Activated CD4-positive, CD25-positive, alpha-beta regulatory T cell (primary cell): ENCODE measurements at regions not wholly inside any gene's neighbourhood (a gene's known extent, or its start where the extent isn't known, plus 50 kb on each side); places are given as distances from the start of the nearest gene placed in this dataset.

Source experiments
- DNase-seq, 4 experiments: peaks; one replicate each; lab custom pipeline; 2025; lab: John Stamatoyannopoulos, UW

DNA sequence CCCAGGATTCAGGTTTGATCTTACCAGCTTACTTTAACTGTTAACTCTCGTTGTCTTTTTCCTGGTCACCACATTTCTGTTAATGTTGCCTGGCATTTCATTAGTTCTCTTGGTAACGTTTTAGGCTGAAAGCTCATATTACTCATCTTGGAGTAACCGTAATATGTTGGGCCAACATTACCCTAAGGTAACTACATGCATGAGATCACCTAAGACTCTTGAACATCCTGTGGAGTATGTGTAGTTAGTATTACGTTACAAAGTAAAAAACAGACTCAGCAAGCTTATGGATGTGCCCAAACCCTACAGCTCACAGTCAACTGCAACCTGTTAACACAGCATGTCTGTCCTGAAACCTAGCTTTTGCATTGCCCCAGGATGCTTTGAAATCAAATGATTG is 203.3 kb upstream of the HS3ST1 start:
- DNase-seq, result no peak

DNA sequence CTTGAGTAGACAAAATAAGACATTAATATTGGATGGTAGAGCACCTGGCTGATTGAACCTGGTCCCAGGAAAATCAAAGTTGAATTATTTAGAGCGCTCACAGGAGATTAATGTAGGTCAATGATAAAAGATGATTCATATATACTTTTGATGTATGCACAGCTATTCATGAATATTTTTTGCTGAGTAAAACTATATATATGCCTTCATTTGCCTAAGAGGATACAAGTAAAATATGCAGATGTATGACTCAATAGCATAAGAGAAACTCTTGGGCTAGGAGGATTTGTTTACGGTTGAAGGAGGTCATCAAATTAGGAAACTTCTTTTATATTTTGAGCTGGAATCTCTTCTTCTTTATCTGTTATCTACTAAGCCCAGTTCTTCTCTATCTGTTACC is 202.7 kb upstream of the HS3ST1 start:
- DNase-seq, result no peak

- DNase-seq, result no peak
Observed at GRCh38 chr4:11628093-11628725, 199.5 kb upstream of the HS3ST1 start.

GRCh38 chr4:11626066-11626465 is 197.4 kb upstream of the HS3ST1 start:
- DNase-seq, result no peak

- DNase-seq, result no peak
Observed at GRCh38 chr4:11625211-11625610, 196.5 kb upstream of the HS3ST1 start.

DNA sequence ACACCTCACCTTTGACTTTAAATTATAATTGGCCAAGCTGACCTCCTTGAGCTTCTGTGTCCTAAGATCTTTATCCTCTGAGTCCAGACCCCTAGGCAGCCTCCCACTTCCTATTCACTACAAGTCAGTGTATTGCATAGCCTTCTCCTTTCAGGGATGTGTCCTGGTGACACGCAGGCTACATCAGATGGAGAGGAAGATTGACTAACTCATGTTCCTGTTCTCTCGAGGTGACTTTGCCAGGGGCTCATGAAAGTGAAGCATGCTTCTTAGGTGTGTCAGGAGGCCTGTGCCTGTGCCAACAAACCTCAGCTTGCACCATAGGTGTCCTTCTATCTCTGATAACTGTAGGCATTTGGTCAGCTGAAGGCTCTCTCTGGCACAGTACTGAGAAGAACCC is 195.7 kb upstream of the HS3ST1 start:
- no peak for DNase-seq

DNA sequence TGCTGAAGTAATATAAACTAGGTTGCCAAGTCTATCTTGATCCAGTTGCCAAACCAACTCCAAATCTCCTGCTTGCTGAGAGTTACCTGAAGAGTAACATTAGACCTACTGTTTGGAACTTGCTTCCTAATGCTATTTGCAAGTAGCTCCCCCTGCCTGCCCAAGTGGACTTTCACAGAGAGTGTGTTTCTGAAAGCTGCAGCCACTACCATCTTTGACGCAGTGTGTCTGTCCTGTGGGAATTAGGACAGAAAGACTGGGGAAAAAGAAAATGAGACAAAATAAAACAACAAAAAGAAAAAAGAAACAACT is 195.0 kb upstream of the HS3ST1 start:
- no peak for DNase-seq

GRCh38 chr4:11622961-11623725 is 194.4 kb upstream of the HS3ST1 start:
- DNase-seq, result no peak

GRCh38 chr4:11620861-11621260 is 192.2 kb upstream of the HS3ST1 start:
- DNase-seq, result no peak

DNA sequence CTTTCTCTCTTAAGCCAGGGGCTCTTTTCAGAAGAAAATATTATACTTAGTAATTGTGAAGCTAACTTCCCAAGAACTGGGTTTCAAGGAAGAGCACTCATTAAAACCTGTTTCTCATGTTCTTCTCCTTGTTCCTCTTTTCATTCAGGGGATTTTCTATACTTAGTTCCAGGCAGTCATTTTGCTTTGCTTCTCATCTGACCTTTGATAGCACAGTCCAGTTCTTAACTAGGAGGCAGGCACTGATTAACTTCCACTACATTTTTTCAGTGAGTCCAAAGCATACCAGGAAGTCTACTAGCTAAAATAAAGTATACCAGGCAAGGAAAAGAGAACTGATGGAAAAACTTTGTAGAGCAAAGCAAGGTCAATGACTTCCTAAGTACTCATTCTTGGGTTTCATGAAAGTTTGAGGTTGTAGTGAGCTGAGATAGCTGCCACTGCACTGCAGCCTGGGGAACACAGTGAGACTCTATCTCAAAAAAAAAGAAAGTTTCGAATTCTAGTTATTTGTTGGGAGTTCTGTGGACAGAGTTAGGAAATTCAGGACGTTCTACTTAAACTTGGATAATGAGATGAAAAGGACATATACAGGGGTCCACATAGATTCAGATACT is 190.1 kb upstream of the HS3ST1 start:
- no peak for DNase-seq

DNA sequence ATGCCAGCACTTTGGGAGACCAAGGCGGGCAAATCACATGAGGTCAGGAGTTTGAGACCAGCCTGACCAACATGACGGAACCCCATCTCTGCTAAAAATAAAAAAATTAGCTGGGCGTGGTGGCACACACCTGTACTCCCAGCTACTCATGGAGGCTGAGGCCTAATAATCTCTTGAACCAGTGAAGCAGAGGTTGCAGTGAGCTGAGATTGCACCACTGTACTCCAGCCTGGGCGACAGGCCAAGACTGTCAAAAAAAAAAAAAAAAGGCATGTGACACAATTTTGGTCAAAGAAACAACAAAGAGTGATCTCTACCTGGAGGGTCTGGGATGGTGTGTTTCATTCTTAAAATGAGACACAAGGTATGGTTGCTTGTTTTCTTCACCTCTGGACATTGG is 188.2 kb upstream of the HS3ST1 start:
- DNase-seq, result no peak

- no peak for DNase-seq
Observed at GRCh38 chr4:11615601-11616000, 186.9 kb upstream of the HS3ST1 start.

- no peak for DNase-seq
Observed at GRCh38 chr4:11614426-11614825, 185.7 kb upstream of the HS3ST1 start.

- no peak for DNase-seq
Observed at GRCh38 chr4:11611868-11612267, 183.2 kb upstream of the HS3ST1 start.

- no peak for DNase-seq
Observed at GRCh38 chr4:11609751-11610150, 181.1 kb upstream of the HS3ST1 start.

DNA sequence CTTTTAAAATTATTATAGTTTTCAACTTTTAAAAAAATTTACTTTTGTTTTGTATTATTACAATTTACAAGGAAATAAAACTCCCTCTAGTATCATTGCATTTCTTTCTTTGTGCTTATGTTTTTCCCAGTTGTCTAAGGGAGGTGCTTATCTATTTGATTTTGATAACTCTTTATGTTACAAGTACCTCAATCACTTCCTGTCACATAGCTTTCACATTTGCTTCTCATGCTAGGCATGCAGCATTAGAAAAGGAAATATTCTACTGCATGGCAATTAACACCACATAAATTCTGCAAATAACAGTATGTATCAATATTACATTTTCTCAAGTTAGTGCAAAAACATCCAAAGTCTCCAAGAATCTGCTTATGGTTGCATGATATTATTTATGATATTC is 180.3 kb upstream of the HS3ST1 start:
- DNase-seq, result no peak

DNA sequence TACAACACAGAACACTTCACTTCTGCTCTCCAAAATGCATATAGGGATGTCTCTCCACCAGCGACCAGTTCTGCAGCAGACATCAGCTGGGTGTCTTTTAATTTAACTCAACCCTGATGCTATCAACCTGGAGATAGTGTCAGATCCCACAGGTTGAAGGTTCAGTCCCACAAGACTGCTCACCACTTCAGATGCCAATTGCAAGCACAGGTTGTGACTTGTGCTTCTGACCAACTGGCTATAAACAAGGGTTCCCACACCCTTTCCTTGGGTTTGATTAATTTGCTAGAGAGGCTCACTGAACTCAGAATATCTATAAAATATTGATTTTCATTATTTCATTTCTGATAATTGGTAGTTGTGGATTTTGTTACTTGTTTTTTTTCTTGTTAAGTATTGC is 177.4 kb upstream of the HS3ST1 start:
- no peak for DNase-seq

DNA sequence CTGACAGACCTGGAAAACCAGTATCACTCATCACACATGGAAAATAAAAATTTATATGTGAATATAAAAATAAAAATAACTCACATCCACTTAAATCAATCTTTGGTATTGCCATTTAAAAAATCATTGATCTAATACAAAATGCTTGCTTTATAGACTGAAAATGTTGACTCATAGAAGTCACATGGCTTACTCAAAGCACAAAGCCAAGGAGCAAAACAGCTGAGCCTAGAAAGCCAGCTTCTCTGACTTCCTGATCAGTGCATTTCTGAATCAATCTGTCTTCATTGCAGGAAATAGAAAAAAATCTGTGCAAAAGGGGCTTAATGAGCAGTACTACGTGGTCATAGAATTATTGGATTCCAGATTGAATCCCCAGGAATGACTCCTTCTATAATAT is 176.9 kb upstream of the HS3ST1 start:
- no peak for DNase-seq

DNA sequence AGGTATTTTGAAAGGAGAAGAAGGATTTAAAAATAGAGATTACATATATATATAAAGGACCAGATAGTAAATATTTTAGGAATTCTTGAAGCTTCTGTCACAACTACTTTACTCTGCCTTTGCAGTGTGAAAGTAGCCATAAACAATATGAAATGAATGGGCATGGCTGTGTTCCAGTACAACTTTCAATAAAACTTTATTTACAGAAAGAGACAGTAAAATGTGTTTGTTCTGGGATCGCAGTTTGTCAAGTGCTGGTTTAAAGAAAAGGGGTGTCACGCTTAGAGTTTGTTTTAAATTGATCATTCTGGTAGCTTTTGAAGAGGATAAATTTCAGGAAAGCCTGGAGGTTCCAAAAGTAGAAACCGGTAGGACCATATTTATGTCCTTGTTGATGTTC is 176.1 kb upstream of the HS3ST1 start:
- DNase-seq, result no peak

DNA sequence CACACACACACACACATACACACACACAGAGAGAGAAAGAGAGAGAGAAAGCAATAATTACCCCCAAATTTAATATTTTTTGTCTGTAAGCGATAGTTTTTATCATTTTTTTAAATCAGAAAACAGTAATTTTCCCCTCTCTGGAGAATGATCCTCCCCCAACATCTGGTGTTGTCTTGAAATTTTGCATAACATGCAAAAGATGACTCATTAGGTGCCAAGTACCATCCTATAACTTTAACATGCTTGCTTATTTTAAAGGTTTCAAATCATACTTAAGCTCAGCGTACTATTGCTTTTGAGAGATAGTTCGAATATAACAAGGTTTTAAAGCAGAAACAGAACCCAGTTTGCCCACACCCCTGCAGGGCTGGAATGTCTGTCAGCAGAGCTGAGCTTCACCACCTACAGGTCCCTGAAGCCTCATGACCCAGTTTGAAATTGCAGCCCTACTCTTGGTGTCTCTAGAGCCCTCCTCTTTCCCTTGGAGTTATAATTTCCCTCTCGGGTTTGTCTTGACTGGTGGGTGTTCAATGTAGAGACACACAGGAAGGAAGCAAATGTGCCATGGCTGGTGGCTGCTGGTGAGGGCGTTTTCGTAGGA is 175.0 kb upstream of the HS3ST1 start:
- no peak for DNase-seq

DNA sequence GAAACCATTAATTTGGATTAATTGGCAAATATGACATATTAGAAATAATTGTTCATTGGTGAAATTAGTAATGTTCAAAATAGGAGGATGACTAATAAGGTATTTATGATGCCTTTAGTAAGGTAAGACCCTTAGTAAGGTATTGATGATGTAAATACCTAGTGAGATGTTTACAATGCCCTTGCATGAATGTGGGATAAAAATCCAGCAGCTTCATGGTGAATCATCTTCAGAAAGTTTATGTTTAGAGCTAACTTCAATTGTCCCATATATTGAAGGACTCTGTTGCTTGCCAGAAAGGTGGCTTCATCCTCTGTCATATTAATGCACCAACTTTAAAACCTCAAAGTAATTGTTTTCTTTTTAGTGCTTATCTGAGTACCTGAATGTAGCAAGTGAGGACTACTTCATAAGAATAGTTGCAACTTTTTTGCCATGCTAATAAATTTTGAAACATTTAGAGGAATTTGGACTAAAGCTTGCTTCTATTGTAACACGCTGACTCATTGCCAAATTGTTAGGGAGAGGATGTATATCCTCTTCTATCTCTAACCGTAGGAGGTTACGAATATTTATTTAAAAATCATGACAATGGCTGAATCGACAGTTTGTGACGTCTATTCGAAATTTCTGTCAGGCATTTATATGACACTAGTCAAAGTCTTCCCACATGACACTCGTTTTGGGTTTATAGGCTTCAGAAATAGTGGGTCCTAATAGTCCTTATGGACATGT is 174.1 kb upstream of the HS3ST1 start:
- no peak for DNase-seq

DNA sequence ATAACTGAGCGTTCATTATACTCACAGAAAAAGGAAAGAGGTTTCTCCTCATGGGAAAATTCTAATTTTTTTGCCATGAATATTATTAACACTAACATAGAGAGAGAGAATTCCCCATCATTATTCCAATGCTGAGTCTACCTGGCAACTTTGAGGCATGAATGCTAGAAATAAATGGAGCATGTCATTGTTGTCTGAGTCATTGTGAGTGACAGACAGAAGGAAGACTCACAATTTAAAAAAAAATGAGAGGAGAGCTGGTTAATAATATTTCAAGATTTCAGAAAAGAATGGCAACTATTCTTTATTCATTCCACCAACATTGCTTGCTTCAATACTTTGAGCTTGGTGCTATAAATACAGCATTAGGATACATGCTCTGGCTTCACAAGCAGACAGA is 170.4 kb upstream of the HS3ST1 start:
- no peak for DNase-seq

DNA sequence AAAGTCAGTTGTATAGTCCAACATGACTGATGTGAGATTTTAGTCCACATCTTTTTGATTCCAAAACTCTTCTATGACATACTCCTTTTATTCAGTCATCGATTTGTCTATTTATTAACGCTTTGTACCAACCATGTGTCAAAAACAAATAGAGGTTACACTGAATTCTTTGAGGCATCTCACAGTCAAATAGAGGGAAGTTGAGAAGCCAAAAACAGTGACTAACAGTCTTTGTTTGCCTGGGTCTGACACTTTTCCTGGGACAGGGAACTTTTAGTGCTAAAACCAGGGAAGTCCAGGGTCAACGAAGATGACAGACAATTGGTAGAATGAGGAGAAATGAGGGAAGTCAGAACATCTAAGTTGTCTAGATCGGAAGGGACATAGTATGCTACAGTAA is 169.9 kb upstream of the HS3ST1 start:
- DNase-seq, result no peak
